Tibial nerve (tissue), 4 donors: ENCODE measurements at regions not wholly inside any gene's neighbourhood (a gene's known extent, or its start where the extent isn't known, plus 50 kb on each side); places are given as distances from the start of the nearest gene placed in this dataset.
"Not testable (repeated sequence)": the region's sequence is repeated elsewhere in the genome, so short reads cannot be mapped to it uniquely, and the experiment has no call there.

Source experiments
- DNase-seq, 2 donors: peaks; one replicate each; pipeline ENCODE4 v3.0.0-alpha.2; 2019; ENCODE audit warnings: low spot score in 2 of 2
- H3K27ac ChIP-seq, 4 donors: fragments of 200-600 bp; sonication (generic) in 3 of 4; one replicate each; pipeline ENCODE4 v1.5.1; 2017 to 2019; ENCODE audit warnings: mild to moderate bottlenecking in 1 of 4
- H3K27me3 ChIP-seq, 2 donors: fragments of 200-600 bp; sonication (generic) in 1 of 2; one replicate each; pipeline versions ENCODE4 v1.5.1 to v1.6.0; 2017 to 2019
- H3K36me3 ChIP-seq, 3 donors: fragments of 200-600 bp; sonication (generic); one replicate each; pipeline ENCODE4 v1.5.1; 2018 to 2019
- H3K4me1 ChIP-seq, 4 donors: fragments of 200-600 bp; sonication (generic) in 3 of 4; one replicate each; pipeline ENCODE4 v1.5.1; 2017 to 2019
- H3K4me3 ChIP-seq, 4 donors: fragments of 200-600 bp; sonication (generic) in 3 of 4; one replicate each; pipeline ENCODE4 v1.5.1; 2017 to 2019; ENCODE audit warnings: mild to moderate bottlenecking in 1 of 4, moderate library complexity in 1 of 4
- H3K9me3 ChIP-seq, 4 donors: fragments of 200-600 bp; sonication (generic) in 3 of 4; one replicate each; pipeline ENCODE4 v1.5.1; 2017 to 2019
- CTCF ChIP-seq, 5 experiments: fragments of 200-600 bp in 3 of 5; fragments of 450-650 bp in 2 of 5; sonication (generic) in 3 of 5; IDR thresholded peaks; one replicate each; pipeline ENCODE4 v1.5.1; 2016 to 2019; ENCODE audit warnings: antibody characterized with exemption in 5 of 5, mild to moderate bottlenecking in 3 of 5, moderate library complexity in 2 of 5
- EP300 ChIP-seq, 2 donors: sonication (generic); formaldehyde crosslinking; IDR thresholded peaks; one replicate each; pipeline ENCODE4 v1.6.1; 2017; ENCODE audit warnings: antibody characterized with exemption in 2 of 2, mild to moderate bottlenecking in 1 of 2
- POLR2A ChIP-seq, 2 donors: fragments of 450-650 bp; IDR thresholded peaks; one replicate each; pipeline ENCODE4 v1.6.1; 2017; ENCODE audit warnings: antibody characterized with exemption in 2 of 2, mild to moderate bottlenecking in 2 of 2, moderate library complexity in 2 of 2
- WGBS, 2 donors: methylation state at CpG; one replicate each; pipeline ENCODE4 v1.1.5; 2018; 5-methylcytosine and 5-hydroxymethylcytosine counted together

GRCh38 chr15:54803987-54804386 lies 392.8 kb downstream of the RSL24D1 start:
- TF ChIP-seq CTCF (IDR thresholded peaks at IDR 0.05): no peak
- TF ChIP-seq EP300 (IDR thresholded peaks at IDR 0.05): no peak
- TF ChIP-seq POLR2A (IDR thresholded peaks at IDR 0.05): no peak
- Histone ChIP-seq H3K9me3 (no peaks in the 10 kb centered on the region), H3K4me1 (no peaks in the 10 kb centered on the region), H3K36me3 (no peaks in the 10 kb centered on the region), H3K27ac (no peak overlapping the region), H3K4me3 (no peak overlapping the region), H3K27me3 (no peaks in the 10 kb centered on the region)
- DNase-seq: no peak
- WGBS, 2 donors: 71 to 73% methylated on average over 1 of the region's 1 CpG

- Histone ChIP-seq H3K36me3 (no peaks in the 10 kb centered on the region), H3K27me3 (no peaks in the 10 kb centered on the region), H3K4me3 (no peak overlapping the region), H3K4me1 (no peaks in the 10 kb centered on the region), H3K9me3 (no peaks in the 10 kb centered on the region), H3K27ac (no peak overlapping the region)
- 75 to 80% methylated on average over 4 of the region's 4 CpGs for WGBS, 2 donors
- no peak for DNase-seq
- TF ChIP-seq POLR2A (IDR thresholded peaks at IDR 0.05): no peak
These were observed 393.5 kb downstream of the RSL24D1 start for GRCh38 chr15:54803134-54803808.

GRCh38 chr15:54792526-54792925 lies 404.2 kb downstream of the RSL24D1 start:
- Histone ChIP-seq H3K9me3 (no peaks in the 10 kb centered on the region), H3K4me3 (no peak overlapping the region), H3K36me3 (no peaks in the 10 kb centered on the region), H3K27ac (no peak overlapping the region), H3K4me1 (no peaks in the 10 kb centered on the region), H3K27me3 (no peaks in the 10 kb centered on the region)
- no peak for DNase-seq
- WGBS, 2 donors: 89 to 97% methylated on average over 1 of the region's 1 CpG
- no peak for TF ChIP-seq CTCF (IDR thresholded peaks at IDR 0.05)
- TF ChIP-seq POLR2A (IDR thresholded peaks at IDR 0.05): no peak
- TF ChIP-seq EP300 (IDR thresholded peaks at IDR 0.05): no peak

- 75 to 77% methylated on average over 1 of the region's 1 CpG for WGBS, 2 donors
- TF ChIP-seq EP300 (IDR thresholded peaks at IDR 0.05) (no peak), POLR2A (IDR thresholded peaks at IDR 0.05) (no peak), CTCF (IDR thresholded peaks at IDR 0.05) (no peak)
These were observed 406.0 kb downstream of the RSL24D1 start for GRCh38 chr15:54790693-54791092.

GRCh38 chr15:54789376-54789775 lies 407.4 kb downstream of the RSL24D1 start:
- DNase-seq: no peak
- no peak overlapping the region for H3K4me3 ChIP-seq
- H3K36me3 ChIP-seq: no peaks in the 10 kb centered on the region
- no peaks in the 10 kb centered on the region for H3K27me3 ChIP-seq
- peaks cover 0 to under 1% (median 0%) of the 10 kb centered on the region in 4 donors for H3K9me3 ChIP-seq
- H3K27ac ChIP-seq: no peak overlapping the region
- TF ChIP-seq CTCF (IDR thresholded peaks at IDR 0.05): no peak
- no peaks in the 10 kb centered on the region for H3K4me1 ChIP-seq
- 62 to 68% methylated on average over 2 of the region's 2 CpGs for WGBS, 2 donors

More at GRCh38 chr15:54790693-54791092, 406.0 kb downstream of the RSL24D1 start:
- no peak for DNase-seq
- Histone ChIP-seq H3K4me3 (no peak overlapping the region), H3K36me3 (no peaks in the 10 kb centered on the region), H3K27me3 (no peaks in the 10 kb centered on the region), H3K9me3 (no peaks in the 10 kb centered on the region), H3K4me1 (no peaks in the 10 kb centered on the region), H3K27ac (no peak overlapping the region)

GRCh38 chr15:54781220-54781619 lies 415.5 kb downstream of the RSL24D1 start:
- WGBS, 2 donors: 95 to 99% methylated on average over 21 to 25 of the region's 26 CpGs
- not testable (repeated sequence) for H3K9me3 ChIP-seq, H3K4me1 ChIP-seq, H3K27me3 ChIP-seq, DNase-seq, H3K4me3 ChIP-seq, H3K36me3 ChIP-seq, H3K27ac ChIP-seq
